Stimulated activated CD4-positive, alpha-beta T cell treated with anti-CD3 and anti-CD28 coated beads, Interleukin-1b, Interleukin-23, amount 100 ng/mL, for 1 hour (primary cell): ENCODE measurements at regions not wholly inside any gene's neighbourhood (a gene's known extent, or its start where the extent isn't known, plus 50 kb on each side); places are given as distances from the start of the nearest gene placed in this dataset.

Experiments
- DNase-seq, 2 donors: peaks; one replicate each; pipeline ENCODE4 v3.0.0-alpha.2; 2020; ENCODE audit warnings: low read depth in 2 of 2

DNA sequence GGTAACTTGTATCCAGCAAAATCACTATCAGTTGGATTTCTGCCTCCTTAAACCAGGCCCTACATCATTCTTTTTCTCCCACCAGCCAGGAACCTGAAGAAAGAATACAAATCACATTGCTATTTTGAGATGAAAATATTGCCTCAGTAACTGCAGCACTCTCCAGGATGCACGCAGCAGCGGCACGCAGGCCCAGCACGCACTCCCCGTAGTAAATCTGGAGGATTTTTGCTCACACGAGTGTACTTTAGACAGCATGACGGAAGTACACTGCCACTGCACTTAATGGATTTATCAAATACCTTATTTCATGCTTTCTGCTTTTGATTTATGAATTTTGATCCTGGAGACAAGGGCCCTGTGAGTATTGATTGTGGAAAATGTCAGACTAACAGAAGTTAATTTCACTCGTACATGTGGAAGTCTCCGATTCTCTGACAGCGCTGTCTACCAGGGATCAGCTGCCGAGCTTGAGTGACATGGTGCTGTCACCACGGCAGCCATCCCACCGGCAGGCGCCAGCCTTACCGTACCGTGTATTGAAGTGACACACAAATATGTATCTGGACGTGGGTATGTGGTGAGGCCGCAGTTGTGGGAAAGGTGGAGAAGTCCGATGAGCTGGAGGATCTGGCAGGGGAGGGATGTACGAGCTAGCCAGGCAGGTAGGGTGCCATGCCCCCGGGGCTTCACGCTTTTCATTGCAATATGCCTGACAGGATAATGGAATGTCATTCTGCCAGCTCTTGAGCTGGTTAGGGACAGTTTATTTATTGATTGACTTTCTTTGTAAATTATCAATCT is 863.7 kb downstream of the GALR1 start:
- no peak for DNase-seq

DNA sequence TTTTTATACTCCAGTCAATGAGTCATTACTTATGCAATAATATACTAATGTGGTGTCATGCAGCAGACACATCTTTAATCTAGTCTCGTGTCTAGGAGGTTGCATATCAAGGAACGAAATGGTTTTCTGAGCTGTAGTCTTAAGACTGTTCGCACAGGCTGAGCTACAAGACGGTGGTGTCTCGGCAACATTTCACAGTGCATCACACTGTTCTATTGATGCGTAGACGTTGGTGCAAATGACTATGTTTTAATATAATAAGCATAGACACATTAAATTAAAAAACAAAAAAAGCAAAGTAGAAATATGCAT is 864.2 kb downstream of the GALR1 start:
- DNase-seq: no peak

DNA sequence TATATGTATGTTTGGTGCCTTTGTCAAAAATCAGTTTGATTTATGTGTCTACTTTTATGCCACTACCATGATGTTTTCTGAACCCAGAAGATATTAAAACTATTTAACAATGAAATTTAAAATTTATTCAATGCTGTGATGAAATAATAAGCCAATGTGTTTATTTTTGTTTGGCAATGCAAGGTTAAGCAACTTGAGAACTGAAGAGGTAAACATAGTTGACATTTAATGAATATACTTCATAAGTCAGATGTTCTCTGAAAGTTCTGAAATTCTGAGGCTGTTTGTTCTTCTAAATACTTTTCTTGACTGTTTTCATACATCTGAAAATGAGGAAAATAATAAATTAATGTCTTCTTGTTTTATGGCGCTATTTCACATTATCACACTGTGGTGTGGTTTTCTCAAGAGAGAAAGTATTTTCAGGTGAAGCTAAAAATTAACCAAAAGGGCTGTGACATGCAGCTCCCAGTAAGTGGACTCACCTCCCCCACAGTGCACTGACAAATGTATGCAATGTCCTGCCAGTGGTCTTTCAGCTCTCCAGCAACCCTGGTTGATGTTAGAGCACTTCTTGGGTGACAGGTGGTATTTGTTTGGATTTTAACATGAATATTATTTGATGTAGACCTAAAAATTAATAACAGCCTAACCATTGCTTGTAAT is 863.6 kb upstream of the SALL3 start:
- no peak for DNase-seq

DNA sequence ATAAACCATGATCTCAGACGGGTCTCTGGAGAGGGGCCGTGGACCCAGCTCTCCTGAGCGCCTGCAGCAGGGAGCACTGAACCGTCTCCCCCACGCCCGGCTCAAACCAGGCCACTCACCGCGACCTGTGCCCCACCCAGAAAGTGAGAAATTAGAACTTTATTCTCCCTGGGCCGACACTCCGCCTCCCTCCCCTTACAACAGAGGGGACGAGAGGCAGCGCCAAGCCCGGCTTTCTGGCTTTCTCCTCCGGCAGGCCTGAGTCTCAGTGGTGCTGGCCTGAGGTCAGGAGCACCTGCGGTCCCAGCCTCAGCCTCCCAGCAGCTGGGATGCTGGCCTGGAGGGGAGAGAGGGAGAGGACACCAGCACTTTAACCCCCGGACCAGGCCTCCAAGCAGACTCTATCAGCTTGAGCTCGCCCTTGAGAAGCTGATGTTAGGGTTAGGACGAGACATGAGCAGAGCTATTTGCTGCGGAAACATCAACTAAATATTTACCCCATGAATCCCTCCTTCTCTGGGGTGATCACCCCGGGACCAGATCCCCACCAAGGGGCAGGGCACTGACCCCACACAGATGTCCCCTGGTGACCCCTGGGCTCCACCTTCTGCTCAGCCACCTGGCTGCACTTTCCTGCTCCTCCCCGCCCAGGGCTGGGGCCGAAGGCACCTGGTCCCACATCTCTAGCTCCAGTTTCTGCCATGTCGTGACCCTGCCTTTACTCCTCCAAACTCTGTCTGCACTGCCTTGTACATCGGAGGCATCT is 856.3 kb upstream of the SALL3 start:
- no peak for DNase-seq

DNA sequence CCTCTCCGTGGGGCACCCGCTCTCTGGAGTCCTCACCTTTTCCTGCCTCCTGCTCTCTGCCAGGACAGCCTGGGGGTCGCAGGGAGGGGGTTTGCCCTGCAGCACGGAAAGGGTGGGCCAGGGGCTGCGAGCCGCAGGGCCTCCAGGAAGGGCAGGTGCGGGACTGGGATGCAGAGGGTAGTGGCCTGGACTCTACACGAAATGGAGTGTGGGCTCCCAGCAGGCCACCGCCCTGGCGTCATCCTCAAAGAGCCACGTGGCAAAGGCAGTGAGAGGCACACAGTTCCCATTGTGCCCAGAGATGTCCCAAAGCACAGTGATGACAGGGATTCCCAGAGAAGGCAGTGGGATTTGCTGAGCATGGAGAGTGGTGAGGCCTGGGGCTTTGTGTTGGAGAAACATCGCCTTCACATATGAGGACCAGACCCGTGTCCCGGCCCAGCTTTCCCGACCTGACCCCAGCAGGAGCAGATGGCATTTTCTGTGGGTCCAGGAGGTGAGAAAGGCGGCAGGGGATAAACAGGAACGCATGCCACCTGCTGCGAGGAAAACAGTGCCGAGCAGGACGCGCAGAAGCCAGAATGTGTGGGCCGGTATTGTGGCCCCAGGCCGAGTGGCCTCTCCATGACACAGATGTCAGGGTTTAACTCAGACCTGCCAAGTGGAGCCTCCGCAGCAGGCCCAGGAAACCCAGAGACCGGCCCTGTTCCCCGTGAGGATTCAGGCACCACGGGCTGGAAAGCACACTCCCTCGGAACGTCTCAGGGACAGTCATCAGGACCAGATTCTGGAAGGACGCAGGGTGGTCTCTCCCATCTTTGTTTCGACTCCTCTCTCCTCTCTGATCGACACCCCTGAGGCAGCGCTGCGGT is 855.5 kb upstream of the SALL3 start:
- DNase-seq: no peak

DNA sequence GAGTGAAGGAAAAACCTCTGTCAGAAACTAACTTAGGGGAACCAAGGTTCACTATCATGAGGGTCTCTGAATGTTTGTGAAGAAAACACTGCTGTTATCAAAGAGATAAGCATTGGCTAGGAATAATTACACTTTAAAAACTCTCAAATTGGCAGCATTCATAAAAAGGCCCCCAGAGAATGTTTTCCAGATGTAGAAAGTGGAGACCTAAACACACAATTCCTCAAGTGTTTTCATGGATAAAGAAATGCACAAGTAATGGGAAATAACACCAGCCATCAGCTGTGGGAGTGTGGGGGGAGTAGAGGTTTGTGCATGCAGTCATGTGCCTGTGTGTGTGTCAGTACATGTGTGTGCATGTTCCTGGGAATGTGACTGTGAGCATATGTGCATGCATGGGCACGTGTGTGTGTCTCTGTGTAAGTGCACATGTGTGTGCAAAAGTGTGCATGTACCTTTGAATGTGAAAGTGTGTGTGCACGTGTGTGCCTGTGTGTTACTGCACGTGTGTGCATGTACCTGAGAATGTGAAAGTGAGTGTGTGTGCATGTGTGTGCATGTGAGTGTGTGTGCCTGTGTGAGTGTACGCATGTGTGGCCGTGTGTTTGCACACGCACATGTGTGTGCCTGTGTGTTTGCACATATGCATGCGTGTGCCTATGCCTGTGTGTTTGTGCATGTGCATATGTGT is 854.3 kb upstream of the SALL3 start:
- no peak for DNase-seq

DNA sequence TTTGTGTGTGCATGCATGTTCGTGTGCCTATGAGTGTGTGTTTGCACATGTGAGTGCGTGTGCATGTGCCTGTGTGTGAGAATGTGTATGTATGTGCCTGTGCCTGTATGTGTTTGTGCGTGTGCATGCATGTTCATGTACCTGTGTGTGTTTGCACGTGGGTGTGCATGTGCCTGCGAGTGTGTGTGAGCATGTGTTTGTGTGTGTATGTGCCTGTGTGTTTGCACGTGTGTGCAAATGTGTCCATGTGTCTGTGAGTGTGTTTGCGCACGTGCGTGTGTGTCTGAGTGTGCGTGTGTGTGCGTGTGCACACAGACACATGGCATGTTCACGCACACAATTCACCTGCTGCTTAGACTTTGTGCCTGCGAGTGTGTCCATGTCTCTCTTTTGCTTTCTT is 853.5 kb upstream of the SALL3 start:
- no peak for DNase-seq

DNA sequence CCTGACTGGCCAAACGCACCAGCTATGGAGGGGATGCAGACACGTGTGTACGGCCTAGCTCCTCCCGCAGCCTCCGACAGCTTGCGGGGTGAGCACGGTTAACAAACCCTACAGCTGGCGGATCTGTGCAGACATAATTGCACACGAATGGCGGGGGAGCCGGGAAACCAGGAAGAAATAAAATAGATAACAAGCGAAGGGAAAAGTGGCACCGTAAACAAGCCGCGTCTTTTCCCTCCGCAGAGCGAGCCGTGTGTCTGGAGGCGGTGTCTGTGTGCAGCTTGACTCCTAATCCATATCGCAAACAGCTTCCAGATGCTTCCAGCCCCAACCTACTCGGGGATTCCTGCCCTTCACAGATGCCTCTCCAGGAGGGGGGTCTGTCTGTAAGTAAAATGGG is 853.1 kb upstream of the SALL3 start:
- DNase-seq: no peak

DNA sequence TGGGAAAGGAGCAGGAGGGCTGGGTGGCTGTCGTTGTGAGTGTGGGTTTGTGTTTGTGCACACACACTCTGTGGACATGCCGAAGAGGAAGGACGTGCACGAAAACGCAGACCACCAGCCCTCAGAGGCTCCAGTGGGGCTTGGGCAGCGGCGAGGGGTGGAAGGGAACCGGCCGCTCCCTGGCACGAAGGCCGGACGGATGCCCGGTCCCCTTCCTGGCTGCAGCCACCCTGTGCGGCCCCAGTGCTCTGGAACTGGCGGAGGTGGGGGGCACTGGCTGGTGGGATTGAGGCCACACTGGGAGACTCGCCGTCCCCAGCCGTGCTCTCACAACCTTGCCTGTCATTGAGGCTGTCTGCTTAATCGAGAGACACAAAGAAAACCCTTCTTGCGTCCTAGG is 852.6 kb upstream of the SALL3 start:
- no peak for DNase-seq

DNA sequence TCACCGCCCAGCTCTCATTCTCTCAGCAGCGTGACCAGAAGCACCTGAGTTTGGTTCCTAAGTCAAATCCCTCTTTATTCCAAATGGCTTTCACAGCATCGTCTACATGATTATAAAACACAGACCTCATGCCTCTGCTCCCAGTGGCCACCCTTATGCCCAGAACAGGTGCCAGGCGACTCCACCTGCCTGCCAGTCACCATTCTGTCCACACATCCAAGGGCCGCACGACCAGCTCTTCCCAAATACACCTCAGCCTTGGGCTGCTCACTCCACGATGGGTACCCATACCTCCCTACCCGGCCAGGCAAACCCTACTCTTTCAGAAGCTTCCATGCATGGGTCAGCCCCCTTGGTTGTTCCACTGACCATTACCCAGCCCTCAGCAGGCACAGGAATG is 851.6 kb upstream of the SALL3 start:
- DNase-seq: no peak

DNA sequence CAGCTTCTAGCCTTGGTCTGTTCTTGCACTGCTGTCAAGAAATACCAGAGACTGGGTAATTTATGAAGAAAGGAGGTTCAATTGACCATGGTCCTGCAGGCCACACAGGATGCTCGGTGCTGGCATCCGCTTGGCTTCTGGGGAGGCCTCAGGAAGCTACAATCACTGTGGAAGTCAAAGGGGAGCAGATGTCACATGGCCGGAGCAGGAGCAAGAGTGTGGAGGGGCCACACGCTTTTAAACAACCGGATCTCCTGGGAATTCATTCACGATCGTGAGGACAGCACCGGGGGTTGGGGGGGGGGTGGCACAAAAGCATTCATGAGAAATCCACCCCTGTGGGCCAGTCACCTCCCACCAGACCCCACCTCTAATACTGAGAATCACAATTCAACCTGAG is 850.4 kb upstream of the SALL3 start:
- DNase-seq: no peak

DNA sequence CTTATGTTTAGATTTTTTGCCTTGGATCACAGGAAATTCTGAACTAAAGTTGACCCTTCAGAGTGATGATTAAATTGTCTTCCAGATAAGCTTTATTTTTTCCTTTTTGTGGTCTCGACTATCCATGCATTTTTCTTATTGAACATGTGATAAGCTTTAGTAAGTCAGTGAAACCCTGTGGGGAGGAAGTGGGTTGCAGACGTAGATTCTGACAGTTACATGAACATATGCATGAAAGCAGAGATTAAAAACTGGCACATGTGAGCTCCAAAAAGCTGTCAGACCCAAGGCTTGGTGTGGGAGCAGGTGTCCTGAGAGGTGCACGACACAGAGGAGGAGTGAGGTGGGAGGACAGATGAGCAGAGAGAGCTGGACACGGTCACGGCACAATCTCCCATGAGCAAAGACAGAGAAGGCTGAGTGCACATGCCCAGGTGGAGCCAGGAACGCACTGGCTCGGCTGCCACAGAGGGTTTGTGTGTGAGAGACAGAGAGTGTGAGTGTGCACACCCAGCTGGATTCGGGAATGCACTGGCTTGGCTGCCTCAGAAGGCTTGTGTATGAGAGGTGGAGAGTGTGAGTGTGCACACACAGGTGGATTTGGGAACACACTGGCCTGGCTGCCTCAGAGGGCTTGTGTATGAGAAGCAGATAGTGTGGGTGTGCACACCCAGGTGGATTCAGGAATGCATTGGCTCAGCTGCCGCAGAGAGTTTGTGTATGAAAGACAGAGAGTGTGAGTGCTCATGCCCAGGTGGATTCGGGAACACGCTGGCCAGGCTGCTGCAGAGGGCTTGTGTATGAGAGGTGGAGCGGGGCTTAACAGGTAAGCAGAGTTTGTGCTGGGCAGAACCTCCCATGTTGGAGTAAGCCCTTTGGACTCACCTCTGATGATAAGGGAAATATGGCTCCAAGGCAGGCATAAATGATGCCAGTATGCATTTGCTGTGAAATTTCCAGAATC is 849.1 kb upstream of the SALL3 start:
- no peak for DNase-seq

DNA sequence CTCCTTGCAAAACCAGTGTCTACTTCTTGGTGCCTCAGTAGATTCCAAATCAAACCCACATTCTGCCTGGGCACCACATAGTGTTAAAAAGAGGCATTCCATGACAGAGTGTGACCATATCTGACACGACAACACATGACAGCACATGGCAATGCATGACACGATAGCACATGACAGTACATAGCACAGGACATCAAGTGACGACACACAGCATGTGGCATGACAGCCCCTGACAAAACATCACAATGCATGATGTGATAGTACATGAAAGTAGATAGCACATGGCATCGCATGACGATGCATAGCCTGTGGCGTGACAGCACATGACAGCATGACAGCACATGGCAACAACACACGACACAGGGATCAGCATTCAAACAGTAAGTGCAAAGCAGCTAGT is 845.9 kb upstream of the SALL3 start:
- no peak for DNase-seq

DNA sequence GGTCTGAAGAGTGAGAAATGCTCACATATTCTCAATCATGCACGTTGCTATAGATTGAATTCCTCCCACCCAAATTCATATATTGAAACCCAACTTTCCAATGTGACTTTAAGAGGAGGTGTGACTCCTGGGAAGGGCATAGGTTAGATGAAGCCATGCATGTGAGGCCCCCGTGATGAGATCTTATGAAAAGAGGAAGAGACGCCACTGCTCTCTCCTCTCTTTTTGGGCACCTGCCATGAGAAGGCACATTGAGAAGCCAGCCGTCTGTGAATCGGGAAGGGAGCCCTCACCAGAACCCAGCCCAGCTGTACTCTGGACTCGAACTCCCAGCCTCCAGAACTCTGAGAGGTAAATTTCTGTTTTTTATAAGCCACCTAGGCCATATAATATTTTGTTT is 842.6 kb upstream of the SALL3 start:
- DNase-seq: no peak

DNA sequence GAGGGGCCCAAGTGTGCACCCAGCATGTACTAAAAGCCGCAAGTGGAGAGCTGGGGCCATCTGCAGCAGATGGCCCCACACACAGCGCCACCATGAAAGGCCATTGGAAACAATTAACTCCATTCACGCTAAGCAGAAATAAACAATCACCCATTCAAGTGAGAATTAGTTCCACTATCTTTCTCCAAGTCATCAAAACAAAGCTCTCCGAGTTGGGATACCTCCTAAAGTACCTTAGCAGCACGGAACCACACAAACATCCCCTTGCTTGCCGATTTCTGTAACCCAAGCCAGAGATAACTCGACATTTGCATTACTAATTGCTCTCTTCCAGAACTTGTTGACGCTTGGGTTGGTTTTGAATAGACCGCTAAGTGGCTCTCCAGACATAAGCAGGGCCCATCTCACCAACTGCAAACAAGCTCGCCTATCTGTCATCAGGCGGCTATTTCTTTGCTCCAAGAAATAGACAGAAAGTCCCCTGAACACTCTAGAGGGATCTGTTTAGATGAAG is 840.6 kb upstream of the SALL3 start:
- no peak for DNase-seq

DNA sequence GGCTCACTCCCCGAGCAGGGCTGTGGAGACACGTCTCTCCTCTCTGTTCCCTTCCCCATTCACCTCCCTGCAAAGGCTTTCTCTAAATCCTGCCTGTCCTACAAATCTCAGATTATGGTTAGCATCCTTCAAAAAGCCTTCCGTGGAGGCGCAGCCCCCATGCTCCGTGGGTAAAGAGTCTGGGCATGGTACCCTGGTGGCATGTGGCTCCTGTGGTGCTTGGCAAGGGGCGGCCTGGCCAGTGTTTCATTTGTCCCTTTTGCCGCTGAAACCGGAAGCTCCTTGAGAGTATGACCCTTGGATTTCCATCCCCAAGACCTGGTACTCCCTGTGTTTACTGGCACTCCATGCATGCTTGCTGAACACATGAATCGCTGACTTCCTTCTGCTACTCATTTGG is 839.3 kb upstream of the SALL3 start:
- no peak for DNase-seq

DNA sequence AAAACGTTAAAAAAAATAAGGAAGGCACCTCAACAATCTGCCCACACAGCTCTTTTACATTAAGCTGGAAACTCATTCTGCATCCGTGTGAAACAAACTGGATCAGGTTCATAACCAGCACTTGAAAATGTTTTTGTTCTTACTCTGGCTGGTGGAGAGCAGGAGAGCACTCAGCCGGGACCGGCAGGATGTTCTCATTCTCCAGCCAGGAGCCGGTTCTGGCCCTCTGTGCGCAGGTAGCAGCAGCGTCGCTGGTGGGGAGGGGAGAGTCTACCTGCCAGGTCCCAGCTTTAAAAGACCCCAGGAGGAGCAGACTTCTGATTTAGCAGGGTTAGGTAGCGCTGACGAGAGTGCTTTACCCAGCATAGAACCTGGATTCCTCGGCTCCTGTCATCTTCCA is 834.9 kb upstream of the SALL3 start:
- no peak for DNase-seq

DNA sequence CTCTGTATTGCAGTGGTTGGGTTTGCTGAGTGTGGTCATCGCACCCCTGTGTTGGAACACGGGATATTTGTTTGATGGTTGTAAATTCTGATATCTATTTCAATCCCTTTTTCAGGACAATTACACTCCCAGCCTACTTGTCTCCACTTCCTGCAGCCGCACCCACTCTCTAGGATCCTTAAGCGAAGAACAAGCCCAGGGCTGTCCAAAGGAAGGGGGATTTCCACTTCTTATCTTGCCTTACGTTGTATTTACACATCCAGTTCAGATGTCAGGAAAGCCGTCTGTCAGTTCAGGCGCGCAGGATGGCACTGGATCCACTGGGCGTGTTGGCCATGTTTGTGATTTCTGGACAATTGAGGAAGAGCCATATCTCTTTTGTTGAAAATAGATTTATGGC is 834.5 kb upstream of the SALL3 start:
- no peak for DNase-seq

DNA sequence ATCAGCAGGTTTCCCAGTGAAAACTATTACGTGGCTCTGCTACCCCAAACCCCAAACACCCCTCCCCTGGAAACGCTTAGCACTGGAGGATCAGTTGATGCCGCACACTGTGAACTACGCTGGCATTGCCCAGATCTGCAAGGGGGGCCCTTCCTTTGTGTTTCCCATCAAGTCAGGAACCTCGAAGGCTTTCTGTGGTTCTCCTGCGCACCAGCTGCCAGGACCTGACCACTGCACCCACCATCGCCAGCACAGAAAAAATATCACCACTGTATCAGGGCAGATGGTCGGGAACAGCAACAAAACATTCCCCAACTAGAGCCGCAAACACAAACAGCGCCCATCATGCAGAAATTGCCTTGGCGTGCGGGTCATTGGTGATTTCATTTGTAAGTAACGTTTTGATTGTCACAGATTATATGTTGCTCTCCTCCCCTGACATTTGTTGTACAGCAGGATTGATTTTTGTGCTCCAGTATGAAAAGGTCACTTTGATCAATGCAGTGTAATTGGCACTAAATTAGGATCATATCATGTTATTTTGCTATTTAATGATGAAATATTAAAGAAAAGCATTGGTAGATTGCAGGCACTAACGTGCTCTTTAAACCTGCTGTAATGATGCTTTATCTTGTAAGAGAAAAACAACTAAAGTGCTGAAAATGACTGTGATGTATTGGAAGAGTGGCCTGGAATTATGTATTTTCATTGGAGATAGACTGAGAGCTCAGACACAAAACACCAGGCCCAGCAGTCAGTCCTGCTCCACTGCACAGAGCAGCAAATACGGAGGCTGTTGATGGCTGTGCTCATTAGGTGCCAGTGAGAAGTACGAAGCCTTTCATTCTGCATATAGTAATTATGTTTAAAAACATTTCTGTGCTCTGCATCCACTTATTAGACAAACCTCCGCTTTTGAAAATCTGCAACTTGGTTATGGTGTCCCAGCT is 833.2 kb upstream of the SALL3 start:
- DNase-seq: no peak
